SK-N-MC (cell line): ENCODE measurements at regions not wholly inside any gene's neighbourhood (a gene's known extent, or its start where the extent isn't known, plus 50 kb on each side); places are given as distances from the start of the nearest gene placed in this dataset.

ENCODE experiments used
- EZH2 ChIP-seq: fragments of 200-600 bp; sonication (generic); IDR thresholded peaks from one replicate; pipeline ENCODE4 v1.6.1; 2017; ENCODE audit warnings: antibody characterized with exemption
- FOXP2 ChIP-seq: optimal IDR thresholded peaks from 2 replicates; pipeline ENCODE3; 2011; ENCODE audit warnings: mild to moderate bottlenecking, moderate library complexity; ENCODE audit not compliant: insufficient read depth; ENCODE audit errors: extremely low read length, control extremely low read depth
- POLR2AphosphoS5 ChIP-seq: IDR thresholded peaks from 2 replicates; pipeline ENCODE4 v1.6.1; 2012; ENCODE audit warnings: mild to moderate bottlenecking, low read depth, low read length, borderline replicate concordance

DNA sequence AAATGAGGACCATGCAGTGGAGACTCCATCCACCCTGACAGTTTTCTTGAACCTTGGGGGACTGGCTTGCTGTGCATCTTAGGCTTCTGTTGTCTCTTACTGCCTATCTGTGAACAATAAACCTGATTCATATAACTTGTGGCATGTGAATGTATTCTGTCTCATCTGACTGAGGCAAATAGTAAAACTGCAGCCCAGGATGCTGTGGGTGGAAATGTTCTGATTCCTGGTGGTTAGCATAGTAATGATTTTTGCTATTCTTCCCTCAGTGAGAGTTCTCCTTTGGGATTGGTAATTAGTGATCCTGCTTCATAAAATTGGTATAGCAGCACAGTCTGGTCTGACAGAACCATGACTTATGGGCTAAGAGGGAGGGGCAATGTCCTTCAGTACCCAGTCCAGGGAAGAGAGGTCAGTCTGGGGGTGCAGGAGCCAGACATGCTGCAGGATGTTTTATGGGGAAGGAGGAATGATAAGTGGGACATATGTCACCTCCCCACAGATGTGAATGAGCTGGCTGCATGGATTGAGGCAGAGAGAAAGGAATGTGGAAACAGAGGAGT, 147.1 kb downstream of the OR2B2 start:
- TF ChIP-seq POLR2AphosphoS5, result no peak
- TF ChIP-seq EZH2, result no peak
- no peak for TF ChIP-seq FOXP2
